GM12873 (cell line): ENCODE measurements at regions not wholly inside any gene's neighbourhood (a gene's known extent, or its start where the extent isn't known, plus 50 kb on each side); places are given as distances from the start of the nearest gene placed in this dataset.

Experiments used
- TF ChIP-seq, protein P1 (sequence below): IDR thresholded peaks from 2 replicates; pipeline ENCODE4 v1.5.1; 2012; ENCODE audit warnings: low read depth, mild to moderate bottlenecking, moderate library complexity, low read length, control low read depth; ENCODE audit not compliant: insufficient read depth; ENCODE audit errors: missing control alignments

DNA sequence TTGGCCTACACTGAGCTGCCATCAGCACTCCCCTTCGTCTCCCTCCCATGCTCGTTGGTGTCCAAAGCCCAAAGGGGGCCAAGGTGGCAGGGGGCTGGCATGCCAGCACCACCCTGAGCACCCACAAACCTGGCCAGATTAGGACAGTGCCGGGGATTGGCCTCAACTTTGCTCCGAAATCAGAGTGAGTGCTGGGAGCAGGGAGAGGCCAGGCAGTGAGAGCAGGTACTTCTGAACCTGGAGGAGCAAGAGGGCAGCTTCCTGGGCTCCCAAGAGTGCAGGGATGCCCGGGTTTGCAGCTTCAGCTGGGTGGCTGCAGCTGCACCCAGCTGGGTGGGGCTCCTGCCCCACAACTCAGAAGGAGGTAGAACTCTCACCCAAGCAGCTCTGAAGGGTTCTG lies 563.0 kb downstream of the SI start:
- TF ChIP-seq, protein P1, sequence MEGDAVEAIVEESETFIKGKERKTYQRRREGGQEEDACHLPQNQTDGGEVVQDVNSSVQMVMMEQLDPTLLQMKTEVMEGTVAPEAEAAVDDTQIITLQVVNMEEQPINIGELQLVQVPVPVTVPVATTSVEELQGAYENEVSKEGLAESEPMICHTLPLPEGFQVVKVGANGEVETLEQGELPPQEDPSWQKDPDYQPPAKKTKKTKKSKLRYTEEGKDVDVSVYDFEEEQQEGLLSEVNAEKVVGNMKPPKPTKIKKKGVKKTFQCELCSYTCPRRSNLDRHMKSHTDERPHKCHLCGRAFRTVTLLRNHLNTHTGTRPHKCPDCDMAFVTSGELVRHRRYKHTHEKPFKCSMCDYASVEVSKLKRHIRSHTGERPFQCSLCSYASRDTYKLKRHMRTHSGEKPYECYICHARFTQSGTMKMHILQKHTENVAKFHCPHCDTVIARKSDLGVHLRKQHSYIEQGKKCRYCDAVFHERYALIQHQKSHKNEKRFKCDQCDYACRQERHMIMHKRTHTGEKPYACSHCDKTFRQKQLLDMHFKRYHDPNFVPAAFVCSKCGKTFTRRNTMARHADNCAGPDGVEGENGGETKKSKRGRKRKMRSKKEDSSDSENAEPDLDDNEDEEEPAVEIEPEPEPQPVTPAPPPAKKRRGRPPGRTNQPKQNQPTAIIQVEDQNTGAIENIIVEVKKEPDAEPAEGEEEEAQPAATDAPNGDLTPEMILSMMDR = no peak

DNA sequence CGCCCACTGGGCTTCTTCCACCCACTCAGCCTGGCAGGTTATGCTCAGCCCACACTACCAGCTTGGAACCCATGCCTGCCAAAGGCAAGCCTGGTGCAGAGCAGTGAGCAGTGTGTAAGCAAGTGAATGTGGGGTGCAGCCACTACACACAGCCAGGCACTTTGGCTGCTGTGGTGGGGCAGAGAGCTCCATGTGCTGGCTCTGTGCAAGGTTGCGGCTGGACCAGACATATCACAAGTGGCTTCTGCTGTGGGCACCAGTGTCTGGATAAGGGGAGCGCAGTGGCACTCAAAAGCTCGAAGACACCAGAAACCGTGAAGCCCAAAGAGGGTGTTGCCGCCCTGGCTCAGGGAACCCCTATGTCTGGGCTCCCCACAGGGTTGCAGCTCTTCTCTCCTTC lies 563.7 kb downstream of the SI start:
- TF ChIP-seq, protein P1 = no peak

DNA sequence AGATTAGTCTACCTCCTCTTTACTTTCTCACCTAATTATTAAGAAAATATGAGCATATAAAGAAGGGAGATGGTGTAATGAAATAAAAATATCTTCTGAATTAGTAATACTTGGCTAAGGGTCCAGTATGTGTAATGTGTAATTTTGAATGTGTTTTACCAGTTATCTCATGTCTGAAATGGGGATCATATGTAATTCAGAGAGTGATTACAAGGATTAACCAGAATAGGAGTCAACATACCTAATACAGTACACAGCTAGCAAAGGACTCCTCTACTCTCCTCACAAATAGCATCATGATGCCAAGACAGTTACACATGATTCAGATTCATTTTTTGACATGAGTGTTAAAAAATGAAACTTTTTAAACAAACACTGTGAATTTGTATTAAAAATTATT lies 570.4 kb downstream of the SI start:
- TF ChIP-seq, protein P1 = no peak

DNA sequence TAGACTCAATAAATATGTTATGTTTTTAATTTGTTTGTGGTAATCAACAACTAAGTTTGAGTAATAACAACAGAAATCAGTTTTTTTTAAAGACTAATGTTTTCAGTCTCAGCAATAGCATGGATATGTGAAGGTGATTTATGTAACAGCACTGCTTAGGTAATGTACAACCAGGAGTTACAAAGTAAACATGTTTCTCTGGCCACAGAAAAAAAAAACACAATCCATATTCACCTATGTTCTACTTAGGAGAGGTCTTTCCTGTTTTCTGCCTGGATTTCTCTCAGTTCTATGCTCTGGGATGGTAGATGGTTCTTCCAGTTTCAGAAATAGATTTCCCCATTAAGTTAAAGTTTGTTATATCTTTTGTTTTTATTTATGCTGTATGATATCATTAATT lies 579.4 kb downstream of the SI start:
- TF ChIP-seq, protein P1 = no peak

DNA sequence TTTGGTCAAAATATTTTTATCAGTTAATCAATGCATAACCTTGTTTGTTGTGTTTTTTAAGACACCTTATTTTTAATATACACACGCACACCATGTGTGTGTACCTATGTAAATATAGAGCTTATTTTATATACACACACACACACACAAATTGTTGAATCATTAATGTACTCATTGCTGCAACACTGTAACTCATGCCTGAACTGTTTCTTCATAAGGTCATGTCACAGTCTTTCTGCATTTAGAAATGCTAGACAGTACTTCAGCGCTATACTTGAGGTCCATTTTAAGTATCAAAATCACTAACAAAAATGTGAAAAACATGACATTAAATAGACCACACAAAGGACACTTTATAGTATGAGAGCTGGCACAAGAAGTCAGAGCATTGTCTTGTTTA lies 589.4 kb downstream of the SI start:
- TF ChIP-seq, protein P1 = no peak

DNA sequence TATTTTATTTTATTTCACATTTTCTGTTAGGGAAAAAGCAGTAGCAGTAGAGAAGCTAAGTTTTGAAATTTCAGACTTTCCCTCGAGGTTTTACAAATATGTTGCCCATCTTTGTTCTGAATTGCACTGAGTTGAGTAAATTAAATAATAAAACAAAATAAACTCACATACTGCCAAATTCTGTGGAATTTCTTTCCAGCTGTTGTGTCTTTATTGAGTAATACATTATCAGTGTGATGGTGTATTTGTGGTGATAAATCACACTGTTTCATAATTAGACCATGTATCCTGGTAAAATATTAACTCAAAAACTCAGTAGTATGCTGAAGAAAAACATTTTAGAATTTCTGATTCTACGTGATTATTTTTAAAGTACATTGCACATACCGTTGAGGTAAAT lies 592.1 kb downstream of the SI start:
- TF ChIP-seq, protein P1 = no peak

DNA sequence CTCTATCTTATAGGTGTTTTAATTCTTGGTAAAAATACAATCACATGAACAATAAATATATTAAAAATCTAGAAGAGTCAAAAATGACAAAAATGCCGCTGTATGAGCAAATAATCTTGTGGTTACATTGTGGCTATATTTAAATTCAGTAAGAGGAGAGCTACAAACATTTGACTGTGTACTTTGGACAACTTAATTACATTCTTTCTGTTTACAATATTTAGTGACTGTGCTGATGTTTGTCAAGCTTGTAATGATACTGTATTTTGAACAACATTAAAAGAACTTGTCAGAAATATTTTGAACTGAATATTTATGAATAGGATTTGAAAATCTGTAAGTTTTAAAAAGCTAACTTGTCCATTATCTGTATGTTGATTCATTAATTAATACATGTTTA lies 598.3 kb downstream of the SI start:
- TF ChIP-seq, protein P1 = no peak
